Body of pancreas (tissue), 4 donors: ENCODE measurements at regions not wholly inside any gene's neighbourhood (a gene's known extent, or its start where the extent isn't known, plus 50 kb on each side); places are given as distances from the start of the nearest gene placed in this dataset.

ENCODE experiments used
- ATAC-seq: fragments of 150-250 bp; one replicate; pipeline ENCODE4 v1.9.1; 2016
- DNase-seq, 4 donors: peaks; one replicate each; pipeline ENCODE4 v3.0.0-alpha.2; 2019
- H3K27ac ChIP-seq, 4 donors: fragments of 200-600 bp; sonication (generic); 1 replicate in 3 of 4; 2 replicates in 1 of 4; pipeline versions ENCODE4 v1.5.1 to v1.6.1; 2016 to 2019; ENCODE audit warnings: mild to moderate bottlenecking in 1 of 4, mixed read lengths in 1 of 4, moderate library complexity in 1 of 4
- H3K27me3 ChIP-seq, 2 donors: fragments of 200-600 bp; sonication (generic); one replicate each; pipeline ENCODE4 v1.6.0; 2016; ENCODE audit warnings: mild to moderate bottlenecking in 1 of 2
- H3K36me3 ChIP-seq, 2 donors: fragments of 200-600 bp; sonication (generic); replicated peaks in 1 of 2; 2 replicates each; pipeline ENCODE4 v1.5.1; 2016; ENCODE audit warnings: low read depth in 2 of 2; ENCODE audit not compliant: insufficient read depth in 1 of 2
- H3K4me1 ChIP-seq: fragments of 200-600 bp; sonication (generic); one replicate; pipeline ENCODE4 v1.6.0; 2016
- H3K4me3 ChIP-seq, 2 donors: fragments of 200-600 bp; sonication (generic); 1 replicate in 1 of 2; 2 replicates in 1 of 2; pipeline ENCODE4 v1.5.1; 2016 to 2019
- H3K9me3 ChIP-seq, 3 donors: fragments of 200-600 bp; sonication (generic); 1 replicate in 2 of 3; 2 replicates in 1 of 3; pipeline ENCODE4 v1.5.1; 2016
- POLR2A ChIP-seq, 3 donors: fragments of 450-650 bp; IDR thresholded peaks; one replicate each; pipeline ENCODE4 v1.6.1; 2016; ENCODE audit warnings: antibody characterized with exemption in 3 of 3, mild to moderate bottlenecking in 2 of 3
- WGBS, 2 donors: methylation state at CpG; one replicate each; pipeline ENCODE4 v1.1.5; 2017; 5-methylcytosine and 5-hydroxymethylcytosine counted together
- intact Hi-C: fragments of 100-400 bp; cut with DNase I; formaldehyde crosslinking; loops from one replicate; pipeline ENCODE4 v1.15.1; 2023
- TF ChIP-seq, protein P1 (sequence below), 7 experiments: fragments of 450-650 bp in 4 of 7; fragments of 200-600 bp in 3 of 7; sonication (generic) in 3 of 7; IDR thresholded peaks; one replicate each; pipeline ENCODE4 v1.5.1; 2016 to 2019; ENCODE audit warnings: antibody characterized with exemption in 7 of 7

DNA sequence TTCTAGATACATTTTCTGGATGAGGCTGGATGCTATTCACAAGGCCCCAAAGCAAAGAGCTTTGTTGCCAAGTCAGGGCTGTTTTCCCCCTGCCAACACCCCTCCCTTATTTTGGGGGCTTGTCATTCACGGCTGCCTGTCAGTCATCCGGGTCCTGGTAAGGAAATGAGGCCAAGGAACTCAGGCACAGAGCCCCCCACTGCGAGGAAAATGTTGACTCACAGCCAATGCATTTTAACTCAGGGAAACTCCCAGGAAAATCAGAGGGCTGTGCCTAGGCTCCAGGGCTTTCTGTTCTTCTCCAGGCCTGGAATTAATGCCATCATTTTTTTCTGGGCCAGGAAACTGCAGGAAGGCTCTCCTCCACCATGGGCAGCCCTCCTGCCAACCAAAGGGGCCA is 241.1 kb downstream of the SMAD2 start:
- DNase-seq = no peak
- H3K4me3 ChIP-seq = no peak overlapping the region
- H3K27me3 ChIP-seq = no peaks in the 10 kb centered on the region
- ATAC-seq = no peak
- TF ChIP-seq, protein P1, sequence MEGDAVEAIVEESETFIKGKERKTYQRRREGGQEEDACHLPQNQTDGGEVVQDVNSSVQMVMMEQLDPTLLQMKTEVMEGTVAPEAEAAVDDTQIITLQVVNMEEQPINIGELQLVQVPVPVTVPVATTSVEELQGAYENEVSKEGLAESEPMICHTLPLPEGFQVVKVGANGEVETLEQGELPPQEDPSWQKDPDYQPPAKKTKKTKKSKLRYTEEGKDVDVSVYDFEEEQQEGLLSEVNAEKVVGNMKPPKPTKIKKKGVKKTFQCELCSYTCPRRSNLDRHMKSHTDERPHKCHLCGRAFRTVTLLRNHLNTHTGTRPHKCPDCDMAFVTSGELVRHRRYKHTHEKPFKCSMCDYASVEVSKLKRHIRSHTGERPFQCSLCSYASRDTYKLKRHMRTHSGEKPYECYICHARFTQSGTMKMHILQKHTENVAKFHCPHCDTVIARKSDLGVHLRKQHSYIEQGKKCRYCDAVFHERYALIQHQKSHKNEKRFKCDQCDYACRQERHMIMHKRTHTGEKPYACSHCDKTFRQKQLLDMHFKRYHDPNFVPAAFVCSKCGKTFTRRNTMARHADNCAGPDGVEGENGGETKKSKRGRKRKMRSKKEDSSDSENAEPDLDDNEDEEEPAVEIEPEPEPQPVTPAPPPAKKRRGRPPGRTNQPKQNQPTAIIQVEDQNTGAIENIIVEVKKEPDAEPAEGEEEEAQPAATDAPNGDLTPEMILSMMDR (IDR thresholded peaks at IDR 0.05) = no peak
- no peak for TF ChIP-seq POLR2A (IDR thresholded peaks at IDR 0.05)
- intact Hi-C loops = no loop called here
- WGBS, 2 donors = 34 to 52% methylated on average over 3 of the region's 3 CpGs
- H3K9me3 ChIP-seq = no peaks in the 10 kb centered on the region
- H3K4me1 ChIP-seq = no peaks in the 10 kb centered on the region
- H3K27ac ChIP-seq = no peak overlapping the region
- H3K36me3 ChIP-seq = no peaks in the 10 kb centered on the region

- H3K27ac ChIP-seq = no peak overlapping the region
- H3K27me3 ChIP-seq = no peaks in the 10 kb centered on the region
- ATAC-seq = no peak
- intact Hi-C loops = no loop called here
- no peak overlapping the region for H3K4me3 ChIP-seq
- WGBS, 2 donors = 59 to 75% methylated on average over 2 of the region's 2 CpGs
- no peaks in the 10 kb centered on the region for H3K9me3 ChIP-seq
- no peak for TF ChIP-seq POLR2A (IDR thresholded peaks at IDR 0.05)
- TF ChIP-seq, protein P1 (IDR thresholded peaks at IDR 0.05) = no peak
- DNase-seq = no peak
- no peaks in the 10 kb centered on the region for H3K4me1 ChIP-seq
- no peaks in the 10 kb centered on the region for H3K36me3 ChIP-seq
These were observed 243.7 kb downstream of the SMAD2 start for GRCh38 chr18:47686806-47687205.

- H3K9me3 ChIP-seq = no peaks in the 10 kb centered on the region
- no peaks in the 10 kb centered on the region for H3K27me3 ChIP-seq
- H3K27ac ChIP-seq = no peak overlapping the region
- intact Hi-C loops = no loop called here
- H3K36me3 ChIP-seq = no peaks in the 10 kb centered on the region
- H3K4me1 ChIP-seq = no peaks in the 10 kb centered on the region
- no peak overlapping the region for H3K4me3 ChIP-seq
- ATAC-seq (no peak), DNase-seq (no peak)
- TF ChIP-seq POLR2A (IDR thresholded peaks at IDR 0.05) = no peak
- TF ChIP-seq, protein P1 (IDR thresholded peaks at IDR 0.05) = no peak
These were observed 246.7 kb downstream of the SMAD2 start for GRCh38 chr18:47683774-47684173.

- no peak for ATAC-seq
These were observed 247.6 kb downstream of the SMAD2 start for GRCh38 chr18:47682876-47683275.

GRCh38 chr18:47680488-47680887 is 250.0 kb downstream of the SMAD2 start:
- ATAC-seq = no peak
- WGBS, 2 donors = 91 to 94% methylated on average over 1 of the region's 1 CpG
- TF ChIP-seq POLR2A (IDR thresholded peaks at IDR 0.05) = no peak
- TF ChIP-seq, protein P1 (IDR thresholded peaks at IDR 0.05) = no peak
- no peak overlapping the region for H3K4me3 ChIP-seq
- no peaks in the 10 kb centered on the region for H3K9me3 ChIP-seq
- intact Hi-C loops = no loop called here
- no peaks in the 10 kb centered on the region for H3K27me3 ChIP-seq
- no peaks in the 10 kb centered on the region for H3K4me1 ChIP-seq
- no peak for DNase-seq
- H3K27ac ChIP-seq = no peak overlapping the region
- H3K36me3 ChIP-seq = no peaks in the 10 kb centered on the region

More at GRCh38 chr18:47682876-47683275, 247.6 kb downstream of the SMAD2 start:
- no peaks in the 10 kb centered on the region for H3K27me3 ChIP-seq
- no peaks in the 10 kb centered on the region for H3K36me3 ChIP-seq
- no peaks in the 10 kb centered on the region for H3K9me3 ChIP-seq
- no peak for TF ChIP-seq POLR2A (IDR thresholded peaks at IDR 0.05)
- TF ChIP-seq, protein P1 (IDR thresholded peaks at IDR 0.05) = no peak
- H3K4me1 ChIP-seq = no peaks in the 10 kb centered on the region
- intact Hi-C loops = no loop called here
- H3K4me3 ChIP-seq = no peak overlapping the region
- no peak for DNase-seq
- WGBS, 2 donors = 32 to 39% methylated on average over 3 of the region's 3 CpGs
- no peak overlapping the region for H3K27ac ChIP-seq
